22Rv1 (cell line): ENCODE measurements at regions not wholly inside any gene's neighbourhood (a gene's known extent, or its start where the extent isn't known, plus 50 kb on each side); places are given as distances from the start of the nearest gene placed in this dataset.

Source experiments
- H3K27ac ChIP-seq: fragments of 450-650 bp; 2 replicates; pipeline ENCODE4 v1.5.1; 2017
- CTCF ChIP-seq: fragments of 450-650 bp; IDR thresholded peaks from 2 replicates; pipeline ENCODE4 v1.5.1; 2017; ENCODE audit warnings: mild to moderate bottlenecking
- ZFX ChIP-seq: fragments of 450-650 bp; IDR thresholded peaks from 2 replicates; pipeline ENCODE4 v1.6.1; 2017; ENCODE audit warnings: antibody characterized with exemption, borderline replicate concordance

GRCh38 chr4:71231129-71232055 lies 107.4 kb upstream of the SLC4A4 start:
- no peak for TF ChIP-seq CTCF
- no peak for TF ChIP-seq ZFX
- no peak overlapping the region for H3K27ac ChIP-seq

- no peak overlapping the region for H3K27ac ChIP-seq
- TF ChIP-seq ZFX (no peak), CTCF (no peak)
Observed at GRCh38 chr4:71232056-71232430, 106.8 kb upstream of the SLC4A4 start.

- H3K27ac ChIP-seq: no peak overlapping the region
- no peak for TF ChIP-seq CTCF
Observed at GRCh38 chr4:71232846-71233245, 106.0 kb upstream of the SLC4A4 start.

DNA sequence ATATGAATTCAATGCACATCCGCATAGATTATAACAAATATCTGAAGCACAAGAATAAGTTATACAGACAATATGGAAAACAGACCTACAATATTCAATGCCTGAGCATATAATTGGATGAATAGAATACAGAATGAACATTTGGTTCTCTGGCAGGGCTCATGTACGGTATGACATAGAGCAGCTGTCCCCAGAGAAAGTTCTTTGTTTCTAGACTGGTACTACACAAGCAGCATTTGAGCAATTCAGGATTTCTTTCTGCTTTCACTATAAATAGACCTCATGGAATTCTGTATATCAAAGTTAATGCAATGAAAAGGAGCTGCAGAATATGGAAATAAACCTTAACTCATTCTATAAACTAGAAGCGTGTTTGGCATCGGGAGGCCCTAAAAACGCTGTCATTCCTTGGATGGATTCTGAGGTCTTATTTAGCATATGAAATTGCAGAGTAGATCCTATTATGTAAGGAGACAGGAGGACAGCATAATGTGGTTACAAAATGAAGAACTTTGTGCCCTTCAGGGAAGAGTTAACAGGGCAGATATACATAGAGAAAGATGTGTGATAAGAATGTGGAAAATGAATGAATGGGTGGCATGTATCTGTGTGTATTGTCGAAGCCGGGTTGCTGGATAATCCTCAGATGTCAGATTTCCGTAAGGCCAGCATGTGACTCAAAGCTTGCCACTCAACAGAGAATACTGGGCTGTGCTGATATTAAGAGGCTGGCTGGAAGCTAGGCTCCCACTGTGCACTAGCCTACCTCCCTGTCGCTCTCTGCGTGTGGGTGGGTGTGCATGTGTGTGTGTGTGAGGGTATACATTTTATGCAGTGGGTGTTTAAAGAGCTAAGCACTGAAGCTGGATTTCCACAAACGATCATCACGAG lies 103.3 kb upstream of the SLC4A4 start:
- TF ChIP-seq CTCF: no peak
- TF ChIP-seq ZFX: no peak
- H3K27ac ChIP-seq: no peak overlapping the region

- TF ChIP-seq CTCF: no peak
- no peak for TF ChIP-seq ZFX
- no peak overlapping the region for H3K27ac ChIP-seq
Observed at GRCh38 chr4:71236226-71236625, 102.6 kb upstream of the SLC4A4 start.

DNA sequence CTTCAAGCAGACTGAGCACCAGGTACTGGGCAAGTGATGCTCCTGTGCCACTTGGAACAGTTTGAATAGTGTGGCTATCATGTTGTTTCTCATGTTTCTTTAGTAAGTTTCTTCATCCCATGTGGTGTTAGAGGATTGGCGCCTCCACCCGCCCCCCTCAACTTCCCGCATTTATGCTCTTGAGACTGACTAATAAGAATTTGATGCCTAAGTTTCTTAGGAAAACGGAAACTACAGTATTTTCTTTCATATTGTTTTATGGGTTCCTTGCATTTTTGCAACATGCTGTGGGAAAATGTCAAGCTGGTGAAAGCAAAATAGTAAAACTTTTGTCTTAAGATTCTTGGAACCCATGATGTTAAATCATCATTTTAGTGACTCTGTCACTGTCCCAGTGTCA lies 101.2 kb upstream of the SLC4A4 start:
- no peak overlapping the region for H3K27ac ChIP-seq
- TF ChIP-seq CTCF (no peak), ZFX (no peak)

- TF ChIP-seq ZFX (no peak), CTCF (no peak)
- H3K27ac ChIP-seq: no peak overlapping the region
Observed at GRCh38 chr4:71239365-71239764, 99.5 kb upstream of the SLC4A4 start.
